Nephron progenitor cell (in vitro differentiated cells): ENCODE measurements at regions not wholly inside any gene's neighbourhood (a gene's known extent, or its start where the extent isn't known, plus 50 kb on each side); places are given as distances from the start of the nearest gene placed in this dataset.

Source experiments
- DNase-seq: peaks from one replicate; pipeline ENCODE4 v3.0.0; 2021
- H3K27ac Mint-ChIP-seq: 2 replicates; pipeline ENCODE4 v1.8.0; 2021; ENCODE audit warnings: mild to moderate bottlenecking, moderate library complexity, mixed read lengths
- H3K27me3 Mint-ChIP-seq: 2 replicates; pipeline ENCODE4 v1.8.0; 2021; ENCODE audit warnings: mild to moderate bottlenecking, low read depth, mixed read lengths; ENCODE audit not compliant: poor library complexity
- H3K36me3 Mint-ChIP-seq: 2 replicates; pipeline ENCODE4 v1.8.0; 2021; ENCODE audit warnings: low read depth, mixed read lengths
- H3K4me1 Mint-ChIP-seq: 2 replicates; pipeline ENCODE4 v1.8.0; 2021; ENCODE audit warnings: mixed read lengths
- H3K4me3 Mint-ChIP-seq: 2 replicates; pipeline ENCODE4 v1.8.0; 2021; ENCODE audit warnings: mild to moderate bottlenecking, moderate library complexity, mixed read lengths
- H3K9me3 Mint-ChIP-seq: 2 replicates; pipeline ENCODE4 v1.8.0; 2021; ENCODE audit warnings: mild to moderate bottlenecking, moderate library complexity, mixed read lengths
- CTCF ChIP-seq: fragments of 200-600 bp; sonication (generic); IDR thresholded peaks from 2 replicates; pipeline ENCODE4 v1.5.0; 2021; ENCODE audit warnings: antibody characterized with exemption

- no peak for TF ChIP-seq CTCF
- H3K27me3 Mint-ChIP-seq = peaks cover 6% of the 10 kb centered on the region
Measured at GRCh38 chr10:118171861-118172260, 125.1 kb upstream of the RAB11FIP2 start.

GRCh38 chr10:118167056-118167700 lies 120.4 kb upstream of the RAB11FIP2 start:
- Mint-ChIP-seq H3K27me3 (peaks cover 3% of the 10 kb centered on the region), H3K4me3 (no peak overlapping the region), H3K27ac (peak overlapping the region; percentile 8), H3K9me3 (no peaks in the 10 kb centered on the region), H3K36me3 (no peaks in the 10 kb centered on the region), H3K4me1 (peaks cover 22% of the 10 kb centered on the region)
- no peak for DNase-seq
- no peak for TF ChIP-seq CTCF

More at GRCh38 chr10:118171861-118172260, 125.1 kb upstream of the RAB11FIP2 start:
- Mint-ChIP-seq H3K4me1 (peaks cover 6% of the 10 kb centered on the region), H3K9me3 (peaks cover 14% of the 10 kb centered on the region), H3K27ac (no peak overlapping the region), H3K36me3 (no peaks in the 10 kb centered on the region), H3K4me3 (no peak overlapping the region)
- DNase-seq = no peak

- no peak for DNase-seq
- Mint-ChIP-seq H3K4me1 (peaks cover 36% of the 10 kb centered on the region), H3K27ac (peak overlapping the region; percentile 86), H3K36me3 (no peaks in the 10 kb centered on the region), H3K27me3 (peaks cover 3% of the 10 kb centered on the region), H3K9me3 (no peaks in the 10 kb centered on the region), H3K4me3 (no peak overlapping the region)
- no peak for TF ChIP-seq CTCF
Measured at GRCh38 chr10:118163217-118163616, 116.5 kb upstream of the RAB11FIP2 start.

DNA sequence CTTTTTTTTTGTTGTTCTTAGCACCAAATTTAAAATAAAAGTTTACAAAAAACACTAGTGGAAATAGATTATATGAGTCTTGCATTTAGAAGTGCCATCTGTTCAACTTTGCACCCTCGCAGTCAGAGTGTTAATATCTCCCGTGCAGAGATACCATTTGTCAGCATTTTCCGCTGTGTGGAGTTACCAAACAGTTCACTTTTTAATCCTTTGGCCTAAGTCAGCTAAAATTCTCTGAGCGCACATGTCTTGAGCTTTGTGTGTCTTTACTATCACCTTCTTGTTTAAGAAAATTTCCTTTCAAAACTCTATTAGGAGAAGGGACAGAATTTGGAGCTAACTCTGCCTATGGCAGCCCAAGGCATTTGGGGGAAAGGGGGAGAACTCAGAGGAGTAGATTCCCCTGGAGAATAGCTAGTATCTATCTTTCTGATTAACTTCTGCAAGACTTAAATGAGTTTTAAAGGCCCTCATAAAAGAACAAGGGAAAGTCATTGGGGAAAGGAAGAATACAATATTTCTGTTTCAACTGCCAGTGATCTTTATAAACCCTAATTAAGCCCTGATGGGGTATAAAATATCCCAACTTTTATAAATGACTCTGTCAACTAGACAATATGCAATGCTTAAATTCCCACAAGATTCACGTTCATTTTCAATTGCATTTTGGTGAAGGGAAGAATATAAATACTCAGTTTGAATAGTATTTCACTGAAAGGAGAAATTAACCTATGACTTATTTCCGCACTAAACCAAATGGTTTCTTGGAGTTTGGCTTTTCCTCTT lies 114.9 kb upstream of the RAB11FIP2 start:
- H3K27ac Mint-ChIP-seq = no peak overlapping the region
- peaks cover 30% of the 10 kb centered on the region for H3K4me1 Mint-ChIP-seq
- H3K36me3 Mint-ChIP-seq = no peaks in the 10 kb centered on the region
- peaks cover 3% of the 10 kb centered on the region for H3K27me3 Mint-ChIP-seq
- no peak overlapping the region for H3K4me3 Mint-ChIP-seq
- DNase-seq = no peak
- peaks cover 8% of the 10 kb centered on the region for H3K9me3 Mint-ChIP-seq
- no peak for TF ChIP-seq CTCF

- no peak overlapping the region for H3K27ac Mint-ChIP-seq
- DNase-seq = no peak
- TF ChIP-seq CTCF = no peak
- H3K4me1 Mint-ChIP-seq = peaks cover 23% of the 10 kb centered on the region
- peaks cover 2% of the 10 kb centered on the region for H3K27me3 Mint-ChIP-seq
- H3K9me3 Mint-ChIP-seq = peaks cover 33% of the 10 kb centered on the region
- peaks cover 11% of the 10 kb centered on the region for H3K36me3 Mint-ChIP-seq
- no peak overlapping the region for H3K4me3 Mint-ChIP-seq
Measured at GRCh38 chr10:118153287-118153686, 106.5 kb upstream of the RAB11FIP2 start.
